Glomerular endothelial cell (primary cell): ENCODE measurements at regions not wholly inside any gene's neighbourhood (a gene's known extent, or its start where the extent isn't known, plus 50 kb on each side); places are given as distances from the start of the nearest gene placed in this dataset.
"Not testable (repeated sequence)": the region's sequence is repeated elsewhere in the genome, so short reads cannot be mapped to it uniquely, and the experiment has no call there.

ENCODE experiments used
- DNase-seq: peaks from one replicate; pipeline ENCODE4 v3.0.0-alpha.2; 2011; ENCODE audit warnings: low read depth, low spot score; ENCODE audit errors: extremely low read depth

DNA sequence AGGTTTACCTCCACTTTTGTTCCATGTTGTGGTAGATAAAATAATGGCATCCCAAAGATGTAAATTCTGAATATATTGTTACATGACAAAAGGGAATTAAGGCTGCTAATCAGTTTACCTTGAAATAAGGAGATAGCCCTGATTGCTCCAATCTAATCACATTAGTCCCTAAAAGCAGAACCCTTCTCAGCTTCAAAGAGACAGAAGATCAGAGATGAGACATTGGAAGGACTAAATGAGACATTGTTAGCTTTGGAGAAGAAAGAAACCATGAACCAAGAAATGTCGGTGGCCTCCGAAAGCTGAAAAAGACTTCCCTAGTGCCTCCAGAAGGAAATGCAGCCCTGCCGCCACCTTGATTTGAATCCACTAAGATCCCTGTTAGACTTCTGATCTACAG, 82.8 kb upstream of the PARP8 start:
- no peak for DNase-seq

GRCh38 chr5:50588471-50588870, 78.0 kb upstream of the PARP8 start:
- not testable (repeated sequence) for DNase-seq

DNA sequence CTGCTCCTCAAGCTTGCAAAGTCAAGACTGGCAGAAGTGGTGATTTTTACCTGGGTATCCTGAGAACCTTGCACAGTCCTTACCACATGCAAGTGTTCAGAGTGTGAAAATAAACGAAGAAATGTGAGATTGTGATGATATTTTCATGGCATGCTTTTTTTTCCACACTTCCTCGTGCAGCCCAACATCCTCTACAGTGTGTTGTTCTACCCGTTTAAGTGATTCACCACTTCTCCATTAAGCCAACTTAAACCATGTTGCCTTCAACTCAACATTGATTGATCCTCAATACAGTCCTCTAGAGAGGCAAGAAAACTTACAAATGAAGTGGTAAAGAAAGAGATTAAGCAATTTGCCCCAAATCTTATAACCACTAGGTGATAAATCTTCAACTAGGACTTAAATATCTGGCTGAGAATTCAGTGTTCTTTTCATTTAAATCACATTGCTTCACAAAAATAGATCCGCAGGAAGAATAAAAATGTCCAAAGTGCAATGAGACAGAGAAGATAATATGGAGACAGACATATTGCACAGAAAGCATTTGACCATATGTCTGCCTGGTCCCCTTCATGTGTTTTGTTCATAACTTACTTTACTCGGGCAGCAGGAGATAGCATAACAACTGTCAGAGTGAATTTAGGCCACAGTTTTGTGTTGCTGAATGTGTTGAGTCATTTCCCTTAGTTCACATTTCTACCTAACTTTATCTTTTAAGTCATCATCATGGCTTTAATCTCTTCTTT, 75.8 kb upstream of the PARP8 start:
- DNase-seq = not testable (repeated sequence)

DNA sequence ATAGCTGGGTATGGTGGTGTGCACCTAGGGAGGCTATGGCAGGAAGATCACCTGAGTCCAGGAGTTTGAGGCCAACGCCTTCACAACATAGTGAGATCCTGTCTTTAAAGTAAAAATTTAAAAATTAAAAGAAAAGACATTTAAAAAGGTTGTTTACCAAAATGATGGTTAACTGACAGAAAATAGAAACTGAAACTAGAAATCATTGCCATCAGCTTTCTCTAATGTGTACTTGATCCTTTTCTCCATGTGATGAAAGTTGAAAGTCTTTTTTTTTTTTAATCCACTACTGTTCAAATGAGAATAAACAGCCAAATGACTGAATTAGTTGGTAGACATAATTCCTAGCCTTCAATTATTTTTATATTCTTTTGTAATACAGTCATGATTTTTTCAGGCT, 75.1 kb upstream of the PARP8 start:
- DNase-seq = not testable (repeated sequence)

DNA sequence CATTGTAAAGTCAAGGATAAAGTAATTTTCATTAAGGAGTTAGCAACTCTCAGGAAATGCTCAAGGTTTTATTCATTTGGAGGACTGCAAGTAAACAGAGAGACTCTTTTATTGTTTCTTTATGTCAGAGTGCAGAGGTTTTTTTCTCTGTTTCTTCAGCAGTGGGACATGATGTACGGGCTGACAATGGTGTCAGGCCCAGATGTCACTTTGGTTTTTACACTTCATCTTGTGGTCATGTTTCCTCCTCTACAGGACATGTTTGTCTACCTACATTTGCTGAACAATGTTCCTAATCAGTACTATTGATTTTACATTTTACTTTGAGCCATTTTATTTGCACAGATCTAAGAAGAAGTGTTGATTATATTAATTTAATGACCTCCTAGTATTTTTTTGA, 72.8 kb upstream of the PARP8 start:
- DNase-seq = no peak

GRCh38 chr5:50595199-50595598, 71.2 kb upstream of the PARP8 start:
- peak; percentile 9 for DNase-seq

GRCh38 chr5:50601576-50601975, 64.9 kb upstream of the PARP8 start:
- DNase-seq = not testable (repeated sequence)

- no peak for DNase-seq
Measured at GRCh38 chr5:50606179-50606578, 60.3 kb upstream of the PARP8 start.

- not testable (repeated sequence) for DNase-seq
Measured at GRCh38 chr5:50607456-50607855, 59.0 kb upstream of the PARP8 start.

GRCh38 chr5:50607953-50608705, 58.3 kb upstream of the PARP8 start:
- not testable (repeated sequence) for DNase-seq

DNA sequence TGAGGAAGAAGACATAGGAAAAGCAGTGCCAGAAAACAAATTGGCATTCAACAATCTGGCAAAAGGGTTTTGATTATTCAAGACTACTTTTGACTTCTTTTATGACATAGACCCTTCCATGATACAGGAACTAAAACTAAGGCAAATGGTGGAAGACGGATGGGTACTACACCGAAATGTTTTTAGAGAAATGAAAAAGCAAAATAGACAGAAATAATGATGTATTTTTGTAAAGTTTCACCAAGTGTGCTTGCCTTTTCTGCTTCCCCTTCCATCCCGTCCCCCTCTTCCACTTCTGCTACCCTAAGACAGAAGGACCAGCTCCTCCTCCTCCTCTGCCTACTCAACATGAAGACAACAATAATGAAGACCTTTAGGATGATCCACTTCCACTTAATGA, 53.4 kb upstream of the PARP8 start:
- DNase-seq = not testable (repeated sequence)
